H1 (cell line): ENCODE measurements at regions not wholly inside any gene's neighbourhood (a gene's known extent, or its start where the extent isn't known, plus 50 kb on each side); places are given as distances from the start of the nearest gene placed in this dataset.

Experiments used
- CTCF ChIA-PET: fragments of 300-600 bp; sonication (Branson Sonifier 250); formaldehyde crosslinking; loops from one replicate; lab custom pipeline; 2021; ENCODE audit not compliant: partially characterized antibody; lab: Charles Lee
- POLR2A ChIA-PET: fragments of 300-600 bp; sonication (Branson Sonifier 250); formaldehyde crosslinking; loops from one replicate; lab custom pipeline; 2021; ENCODE audit warnings: inconsistent platforms; ENCODE audit not compliant: partially characterized antibody; lab: Charles Lee
- DNase-seq, 2 experiments: peaks; one replicate each; pipeline versions ENCODE4 v3.0.0 to v3.0.0-alpha.2; 2010 to 2022; ENCODE audit warnings: low spot score in 2 of 2, low read depth in 1 of 2, mixed read lengths in 1 of 2
- FAIRE-seq: peaks from 2 replicates; lab custom pipeline; 2011; peaks lifted over from hg19 to GRCh38; lab: Jason Lieb, UNC
- H2AFZ ChIP-seq: 2 replicates; pipeline ENCODE4 v1.8.1; 2012; ENCODE audit warnings: low read length, inconsistent platforms
- H2AK5ac ChIP-seq: 2 replicates; pipeline ENCODE4 v1.6.1; 2013; ENCODE audit warnings: low read depth, low read length
- H2BK120ac ChIP-seq: replicated peaks from 2 replicates; pipeline ENCODE3; 2013; ENCODE audit warnings: low read depth, low read length, inconsistent platforms
- H2BK12ac ChIP-seq: 2 replicates; pipeline ENCODE4 v1.6.1; 2013; ENCODE audit warnings: low read depth, low read length
- H2BK15ac ChIP-seq: 2 replicates; pipeline ENCODE4 v1.6.1; 2013; ENCODE audit warnings: low read length
- H2BK20ac ChIP-seq: 2 replicates; pipeline ENCODE4 v1.6.1; 2013; ENCODE audit warnings: low read length
- H2BK5ac ChIP-seq: 2 replicates; pipeline ENCODE4 v1.6.1; 2013; ENCODE audit warnings: low read depth, low read length
- H3K14ac ChIP-seq: 2 replicates; pipeline ENCODE4 v1.6.1; 2013; ENCODE audit warnings: inconsistent platforms; ENCODE audit not compliant: insufficient read length
- H3K18ac ChIP-seq: 2 replicates; pipeline ENCODE4 v1.6.1; 2013; ENCODE audit warnings: low read length; ENCODE audit errors: extremely low read depth
- H3K23ac ChIP-seq: 2 replicates; pipeline ENCODE4 v1.6.1; 2013; ENCODE audit warnings: inconsistent platforms; ENCODE audit not compliant: insufficient read length
- H3K23me2 ChIP-seq: 2 replicates; pipeline ENCODE4 v1.6.1; 2013; ENCODE audit warnings: low read depth, low read length
- H3K27ac ChIP-seq: 2 replicates; pipeline ENCODE4 v1.6.1; 2011; ENCODE audit warnings: low read depth, low read length, inconsistent platforms
- H3K27me3 ChIP-seq, 4 experiments: replicated peaks in 1 of 4; 1 replicate in 1 of 4; 2 replicates in 3 of 4; pipeline versions ENCODE4 v1.6.1 to v1.8.1; 2011 to 2013; ENCODE audit warnings: low read length in 3 of 4, mild to moderate bottlenecking in 3 of 4, inconsistent platforms in 2 of 4, mixed read lengths in 2 of 4, moderate library complexity in 1 of 4; ENCODE audit not compliant: control insufficient read depth in 3 of 4, insufficient read depth in 3 of 4; ENCODE audit errors: extremely low read depth in 1 of 4
- H3K36me3 ChIP-seq, 4 experiments: 2 replicates each; pipeline versions ENCODE4 v1.6.1 to v1.8.1; 2011 to 2013; ENCODE audit warnings: mild to moderate bottlenecking in 4 of 4, low read length in 3 of 4, moderate library complexity in 2 of 4, control low read depth in 1 of 4, inconsistent platforms in 1 of 4; ENCODE audit not compliant: insufficient read depth in 4 of 4, control insufficient read depth in 2 of 4
- H3K4ac ChIP-seq: replicated peaks from 2 replicates; pipeline ENCODE3; 2013; ENCODE audit warnings: low read length, low read depth, mixed read lengths, inconsistent platforms; ENCODE audit not compliant: insufficient read length
- H3K4me1 ChIP-seq, 4 experiments: replicated peaks in 1 of 4; 1 replicate in 1 of 4; 2 replicates in 3 of 4; pipeline versions ENCODE4 v1.6.1 to v1.8.1; 2011 to 2013; ENCODE audit warnings: low read length in 3 of 4, inconsistent platforms in 2 of 4, mixed read lengths in 1 of 4; ENCODE audit not compliant: insufficient read depth in 4 of 4, control insufficient read depth in 3 of 4
- H3K4me2 ChIP-seq, 2 experiments: 2 replicates each; pipeline versions ENCODE4 v1.6.1 to v1.8.1; 2011 to 2013; ENCODE audit warnings: low read depth in 2 of 2, low read length in 2 of 2, control low read depth in 1 of 2, inconsistent platforms in 1 of 2, mild to moderate bottlenecking in 1 of 2; ENCODE audit not compliant: insufficient read depth in 1 of 2
- H3K4me3 ChIP-seq, 4 experiments: fragments of 200-600, 300-600 bp in 1 of 4; sonication (generic), shearing (Covaris generic), sonication (Bioruptor Twin) in 1 of 4; 2 replicates each; pipeline versions ENCODE4 v1.5.1 to v1.8.1; 2011 to 2016; ENCODE audit warnings: low read length in 4 of 4, low read depth in 3 of 4, control low read depth in 2 of 4, inconsistent platforms in 2 of 4, mild to moderate bottlenecking in 2 of 4, mixed read lengths in 1 of 4, moderate library complexity in 1 of 4; ENCODE audit not compliant: insufficient read depth in 2 of 4; ENCODE audit errors: extremely low read depth in 1 of 4
- H3K56ac ChIP-seq: replicated peaks from 2 replicates; pipeline ENCODE3; 2013; ENCODE audit warnings: low read depth, mild to moderate bottlenecking, mixed read lengths, low read length, inconsistent platforms; ENCODE audit not compliant: insufficient read length
- H3K79me1 ChIP-seq: 2 replicates; pipeline ENCODE4 v1.6.1; 2013; ENCODE audit warnings: low read depth, low read length, control low read depth
- H3K79me2 ChIP-seq, 2 experiments: 2 replicates each; pipeline versions ENCODE4 v1.6.1 to v1.8.1; 2012 to 2013; ENCODE audit warnings: low read length in 2 of 2, mild to moderate bottlenecking in 2 of 2, inconsistent platforms in 1 of 2; ENCODE audit not compliant: insufficient read depth in 2 of 2, control insufficient read depth in 1 of 2
- H3K9ac ChIP-seq, 4 experiments: replicated peaks in 1 of 4; 1 replicate in 1 of 4; 2 replicates in 3 of 4; pipeline versions ENCODE4 v1.6.1 to v1.8.1; 2011 to 2013; ENCODE audit warnings: low read depth in 3 of 4, low read length in 3 of 4, control low read depth in 2 of 4, mild to moderate bottlenecking in 2 of 4, moderate library complexity in 2 of 4, inconsistent platforms in 1 of 4; ENCODE audit errors: extremely low read depth in 1 of 4
- H3K9me3 ChIP-seq, 2 experiments: 2 replicates each; pipeline versions ENCODE4 v1.6.1 to v1.8.1; 2012 to 2013; ENCODE audit warnings: mild to moderate bottlenecking in 2 of 2, moderate library complexity in 2 of 2, control low read depth in 1 of 2, inconsistent platforms in 1 of 2, low read depth in 1 of 2, low read length in 1 of 2, mixed read lengths in 1 of 2; ENCODE audit not compliant: insufficient read depth in 2 of 2
- H4K20me1 ChIP-seq, 2 experiments: replicated peaks in 1 of 2; 2 replicates each; pipeline versions ENCODE3 to v1.8.1; 2011 to 2013; ENCODE audit warnings: inconsistent platforms in 2 of 2, low read length in 2 of 2, mild to moderate bottlenecking in 1 of 2; ENCODE audit not compliant: insufficient read depth in 2 of 2, control insufficient read depth in 1 of 2
- H4K5ac ChIP-seq: 2 replicates; pipeline ENCODE4 v1.6.1; 2013; ENCODE audit warnings: low read length, low read depth, mixed read lengths, inconsistent platforms; ENCODE audit not compliant: insufficient read length
- H4K8ac ChIP-seq: 2 replicates; pipeline ENCODE4 v1.8.0; 2013; ENCODE audit warnings: mild to moderate bottlenecking, moderate library complexity, low read length, inconsistent platforms; ENCODE audit not compliant: insufficient read depth; ENCODE audit errors: extremely low read depth
- H4K91ac ChIP-seq: replicated peaks from 2 replicates; pipeline ENCODE3; 2013; ENCODE audit warnings: low read length, mixed read lengths, inconsistent platforms; ENCODE audit not compliant: insufficient read length
- SRF ChIP-seq: IDR thresholded peaks from 2 replicates; pipeline ENCODE4 v1.6.1; 2011; ENCODE audit warnings: mild to moderate bottlenecking, low read depth, low read length, moderate library complexity
- WGBS, 2 experiments: shearing (Covaris generic) in 1 of 2; methylation state at CpG; one replicate each; pipeline versions ENCODE4 v1.1.6 to v1.1.7; 2013 to 2015; ENCODE audit warnings: low lambda C conversion rate in 2 of 2, mixed read lengths in 2 of 2, inconsistent platforms in 1 of 2, low coverage in 1 of 2, missing lambda C conversion rate in 1 of 2; ENCODE audit not compliant: insufficient replicate concordance in 2 of 2, insufficient coverage in 1 of 2, insufficient read length in 1 of 2; ENCODE audit errors: extremely low coverage in 1 of 2, missing lambda C conversion rate in 1 of 2; 5-methylcytosine and 5-hydroxymethylcytosine counted together

DNA sequence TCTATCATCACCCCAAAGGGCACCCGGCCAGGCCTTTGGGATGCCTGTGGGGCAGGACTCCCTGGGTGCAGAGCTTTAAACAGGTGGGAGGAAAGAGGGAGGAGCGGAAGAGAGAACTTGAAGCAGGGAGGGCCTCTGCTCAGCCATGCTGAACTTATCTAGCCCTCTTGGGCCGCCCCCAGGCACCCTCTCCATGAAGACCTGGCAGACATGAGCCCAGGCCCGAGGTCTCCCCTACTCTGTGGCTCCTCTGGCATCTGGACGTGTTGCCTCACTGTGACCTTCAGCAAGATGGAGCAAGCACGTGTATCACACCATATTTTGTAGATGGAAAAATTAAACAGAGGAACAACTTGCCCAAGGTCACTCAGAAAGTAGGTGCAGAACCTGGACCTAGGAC, 711.4 kb downstream of the MATN1 start:
- Histone ChIP-seq H3K4me1 (no peaks in the 10 kb centered on the region), H3K36me3 (no peaks in the 10 kb centered on the region), H3K9me3 (peaks cover 6 to 14% of the 10 kb centered on the region in 2 experiments; a peak in 2 of 4 replicates), H2BK12ac (no peak overlapping the region), H3K79me1 (no peaks in the 10 kb centered on the region), H4K20me1 (no peaks in the 10 kb centered on the region), H3K27me3 (no peaks in the 10 kb centered on the region), H2BK15ac (no peak overlapping the region), H3K79me2 (no peaks in the 10 kb centered on the region), H3K4ac (no peak overlapping the region), H3K4me2 (no peak overlapping the region), H4K8ac (no peak overlapping the region; the same call in 1 of the 2 replicates), H3K14ac (no peak overlapping the region), H2BK120ac (no peak overlapping the region), H3K4me3 (no peak overlapping the region), H3K56ac (no peak overlapping the region), H4K91ac (no peak overlapping the region), H3K27ac (no peak overlapping the region), H2BK20ac (no peak overlapping the region), H4K5ac (no peak overlapping the region), H3K23me2 (peaks cover 2% of the 10 kb centered on the region; the same call in 1 of the 2 replicates), H3K9ac (no peak overlapping the region), H2BK5ac (no peak overlapping the region), H2AK5ac (no peak overlapping the region), H2AFZ (no peak overlapping the region), H3K18ac (no peak overlapping the region), H3K23ac (no peak overlapping the region)
- ChIA-PET CTCF (interaction anchor here (1.1 kb wide), 1 partner anchor 77 kb away, joined by 3 read pairs; no protein-coding TSS in a partner anchor), POLR2A (interaction anchor here (0.6 kb wide), 1 partner anchor 163 kb away, joined by 4 read pairs; no protein-coding TSS in a partner anchor)
- WGBS, 2 experiments = 85% methylated on average over 6 of the region's 6 CpGs; no CpG with 5 or more reads in 1 of the 2 experiments
- FAIRE-seq (no peak), DNase-seq (no peak)
- no peak for TF ChIP-seq SRF
